ENCODE measurements at regions not wholly inside any gene's neighbourhood (a gene's known extent, or its start where the extent isn't known, plus 50 kb on each side); places are given as distances from the start of the nearest gene placed in this dataset.

GRCh38 chr12:63226792-63227463, 75.9 kb upstream of the AVPR1A start:
- DNase-seq, result no peak

- no peak for DNase-seq
These were observed 73.4 kb upstream of the AVPR1A start for GRCh38 chr12:63224396-63224795.

- no peak for DNase-seq
These were observed 72.1 kb upstream of the AVPR1A start for GRCh38 chr12:63223128-63223527.

GRCh38 chr12:63222582-63222981, 71.6 kb upstream of the AVPR1A start:
- no peak for DNase-seq

- no peak for DNase-seq
These were observed 69.9 kb upstream of the AVPR1A start for GRCh38 chr12:63220921-63221320.

GRCh38 chr12:63212316-63212715, 61.3 kb upstream of the AVPR1A start:
- DNase-seq, result no peak

GRCh38 chr12:63208956-63209355, 58.0 kb upstream of the AVPR1A start:
- no peak for DNase-seq

GRCh38 chr12:63206909-63207308, 55.9 kb upstream of the AVPR1A start:
- DNase-seq, result no peak

- DNase-seq, result no peak
These were observed 55.5 kb upstream of the AVPR1A start for GRCh38 chr12:63206494-63206893.

Measured in SW 1271 (cell line).